ENCODE measurements at regions not wholly inside any gene's neighbourhood (a gene's known extent, or its start where the extent isn't known, plus 50 kb on each side); places are given as distances from the start of the nearest gene placed in this dataset.
A peak's percentile ranks its signal among the peaks of the same experiment; 100 is the strongest.

DNA sequence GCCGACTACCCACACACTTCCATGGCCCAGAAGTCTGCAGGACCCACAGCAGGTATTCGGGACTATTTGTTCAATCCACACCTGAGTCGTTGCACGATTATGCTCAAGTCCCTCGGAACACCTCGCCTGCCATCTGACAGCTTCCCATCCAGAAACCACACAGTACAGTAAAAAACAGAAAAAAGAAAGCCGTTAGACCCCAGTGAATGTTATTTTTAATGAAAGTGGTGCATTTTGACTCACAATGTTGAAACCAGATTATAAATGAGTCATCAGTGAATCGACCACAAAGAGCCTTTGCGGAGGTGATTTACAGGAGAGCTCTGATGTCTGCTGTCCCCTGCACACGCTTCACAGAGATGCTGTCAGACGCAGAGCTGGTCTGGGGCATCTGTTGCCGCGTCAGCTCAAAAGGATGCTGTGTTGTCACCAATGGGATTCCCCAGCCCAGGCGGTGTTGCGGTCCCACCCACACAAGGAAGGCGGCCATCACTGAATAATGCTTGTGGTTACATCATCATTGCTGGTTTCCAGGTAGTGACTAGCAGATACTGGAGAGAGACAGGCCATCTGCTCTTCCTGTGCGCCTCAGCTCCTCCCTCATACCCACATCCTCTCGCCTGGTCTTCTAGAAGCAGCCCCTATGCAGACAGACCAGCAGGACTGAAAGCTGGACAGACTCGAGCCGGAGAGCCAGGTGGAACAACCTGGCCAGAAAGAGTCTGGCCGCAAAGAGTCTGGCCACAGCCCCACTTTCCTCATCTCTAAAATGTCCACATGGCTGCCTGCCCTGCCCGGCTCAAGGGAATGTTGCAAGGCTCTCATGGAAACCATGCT is 116.8 kb downstream of the TOMM20 start (continued):
- TF ChIP-seq, protein P1, sequence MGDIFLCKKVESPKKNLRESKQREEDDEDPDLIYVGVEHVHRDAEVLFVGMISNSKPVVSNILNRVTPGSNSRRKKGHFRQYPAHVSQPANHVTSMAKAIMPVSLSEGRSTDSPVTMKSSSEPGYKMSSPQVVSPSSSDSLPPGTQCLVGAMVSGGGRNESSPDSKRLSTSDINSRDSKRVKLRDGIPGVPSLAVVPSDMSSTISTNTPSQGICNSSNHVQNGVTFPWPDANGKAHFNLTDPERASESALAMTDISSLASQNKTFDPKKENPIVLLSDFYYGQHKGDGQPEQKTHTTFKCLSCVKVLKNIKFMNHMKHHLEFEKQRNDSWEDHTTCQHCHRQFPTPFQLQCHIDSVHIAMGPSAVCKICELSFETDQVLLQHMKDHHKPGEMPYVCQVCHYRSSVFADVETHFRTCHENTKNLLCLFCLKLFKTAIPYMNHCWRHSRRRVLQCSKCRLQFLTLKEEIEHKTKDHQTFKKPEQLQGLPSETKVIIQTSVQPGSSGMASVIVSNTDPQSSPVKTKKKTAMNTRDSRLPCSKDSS (IDR thresholded peaks at IDR 0.05; ENCODE audit: low read depth, partially characterized antibody): no peak
- TF ChIP-seq TAF7 (tag; IDR thresholded peaks at IDR 0.05): no peak
- TF ChIP-seq, protein P2, sequence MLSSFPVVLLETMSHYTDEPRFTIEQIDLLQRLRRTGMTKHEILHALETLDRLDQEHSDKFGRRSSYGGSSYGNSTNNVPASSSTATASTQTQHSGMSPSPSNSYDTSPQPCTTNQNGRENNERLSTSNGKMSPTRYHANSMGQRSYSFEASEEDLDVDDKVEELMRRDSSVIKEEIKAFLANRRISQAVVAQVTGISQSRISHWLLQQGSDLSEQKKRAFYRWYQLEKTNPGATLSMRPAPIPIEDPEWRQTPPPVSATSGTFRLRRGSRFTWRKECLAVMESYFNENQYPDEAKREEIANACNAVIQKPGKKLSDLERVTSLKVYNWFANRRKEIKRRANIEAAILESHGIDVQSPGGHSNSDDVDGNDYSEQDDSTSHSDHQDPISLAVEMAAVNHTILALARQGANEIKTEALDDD (IDR thresholded peaks at IDR 0.05): peak; percentile 56; the same call in 1 of the 2 replicates
- 0 out of 2 replicates have a peak, but pooled peaks have one; percentile 7 for TF ChIP-seq MECOM (CRISPR knock-in tag; IDR thresholded peaks at IDR 0.05)
- no peak for TF ChIP-seq SLC30A9 (CRISPR knock-in tag; IDR thresholded peaks at IDR 0.05)
- no peak for TF ChIP-seq CBX2 (IDR thresholded peaks at IDR 0.05; ENCODE audit: insufficient read depth, low read length, poor library complexity, severe bottlenecking)
- TF ChIP-seq SMARCA5 (IDR thresholded peaks at IDR 0.05): no peak
- no peak for TF ChIP-seq CCNT2 (IDR thresholded peaks at IDR 0.05; ENCODE audit: borderline replicate concordance, extremely low read depth, insufficient read length, low read depth, low read length)
- no peak; the same call in none of the 2 replicates for TF ChIP-seq SOX6 (IDR thresholded peaks at IDR 0.05)
- TF ChIP-seq NBN (IDR thresholded peaks at IDR 0.05; ENCODE audit: low read depth): no peak
- TF ChIP-seq YY1 (IDR thresholded peaks at IDR 0.05; ENCODE audit: borderline replicate concordance in 1 of 3, control insufficient read depth in 1 of 3, extremely low read depth in 1 of 3, insufficient read depth in 3 of 3, insufficient read length in 1 of 3, insufficient replicate concordance in 2 of 3, low read depth in 1 of 3, low read length in 2 of 3): peak; percentile 32 to 88 (median 83)
- no peak for TF ChIP-seq ZNF239 (CRISPR knock-in tag; IDR thresholded peaks at IDR 0.05)
- TF ChIP-seq EWSR1 (IDR thresholded peaks at IDR 0.05; ENCODE audit: borderline replicate concordance, low read depth, partially characterized antibody): no peak
- TF ChIP-seq ETV1 (tag; conservative IDR thresholded peaks at IDR 0.05; ENCODE audit: low read depth): peak; percentile 67; the same call in 1 of the 2 replicates
- TF ChIP-seq, protein P3, sequence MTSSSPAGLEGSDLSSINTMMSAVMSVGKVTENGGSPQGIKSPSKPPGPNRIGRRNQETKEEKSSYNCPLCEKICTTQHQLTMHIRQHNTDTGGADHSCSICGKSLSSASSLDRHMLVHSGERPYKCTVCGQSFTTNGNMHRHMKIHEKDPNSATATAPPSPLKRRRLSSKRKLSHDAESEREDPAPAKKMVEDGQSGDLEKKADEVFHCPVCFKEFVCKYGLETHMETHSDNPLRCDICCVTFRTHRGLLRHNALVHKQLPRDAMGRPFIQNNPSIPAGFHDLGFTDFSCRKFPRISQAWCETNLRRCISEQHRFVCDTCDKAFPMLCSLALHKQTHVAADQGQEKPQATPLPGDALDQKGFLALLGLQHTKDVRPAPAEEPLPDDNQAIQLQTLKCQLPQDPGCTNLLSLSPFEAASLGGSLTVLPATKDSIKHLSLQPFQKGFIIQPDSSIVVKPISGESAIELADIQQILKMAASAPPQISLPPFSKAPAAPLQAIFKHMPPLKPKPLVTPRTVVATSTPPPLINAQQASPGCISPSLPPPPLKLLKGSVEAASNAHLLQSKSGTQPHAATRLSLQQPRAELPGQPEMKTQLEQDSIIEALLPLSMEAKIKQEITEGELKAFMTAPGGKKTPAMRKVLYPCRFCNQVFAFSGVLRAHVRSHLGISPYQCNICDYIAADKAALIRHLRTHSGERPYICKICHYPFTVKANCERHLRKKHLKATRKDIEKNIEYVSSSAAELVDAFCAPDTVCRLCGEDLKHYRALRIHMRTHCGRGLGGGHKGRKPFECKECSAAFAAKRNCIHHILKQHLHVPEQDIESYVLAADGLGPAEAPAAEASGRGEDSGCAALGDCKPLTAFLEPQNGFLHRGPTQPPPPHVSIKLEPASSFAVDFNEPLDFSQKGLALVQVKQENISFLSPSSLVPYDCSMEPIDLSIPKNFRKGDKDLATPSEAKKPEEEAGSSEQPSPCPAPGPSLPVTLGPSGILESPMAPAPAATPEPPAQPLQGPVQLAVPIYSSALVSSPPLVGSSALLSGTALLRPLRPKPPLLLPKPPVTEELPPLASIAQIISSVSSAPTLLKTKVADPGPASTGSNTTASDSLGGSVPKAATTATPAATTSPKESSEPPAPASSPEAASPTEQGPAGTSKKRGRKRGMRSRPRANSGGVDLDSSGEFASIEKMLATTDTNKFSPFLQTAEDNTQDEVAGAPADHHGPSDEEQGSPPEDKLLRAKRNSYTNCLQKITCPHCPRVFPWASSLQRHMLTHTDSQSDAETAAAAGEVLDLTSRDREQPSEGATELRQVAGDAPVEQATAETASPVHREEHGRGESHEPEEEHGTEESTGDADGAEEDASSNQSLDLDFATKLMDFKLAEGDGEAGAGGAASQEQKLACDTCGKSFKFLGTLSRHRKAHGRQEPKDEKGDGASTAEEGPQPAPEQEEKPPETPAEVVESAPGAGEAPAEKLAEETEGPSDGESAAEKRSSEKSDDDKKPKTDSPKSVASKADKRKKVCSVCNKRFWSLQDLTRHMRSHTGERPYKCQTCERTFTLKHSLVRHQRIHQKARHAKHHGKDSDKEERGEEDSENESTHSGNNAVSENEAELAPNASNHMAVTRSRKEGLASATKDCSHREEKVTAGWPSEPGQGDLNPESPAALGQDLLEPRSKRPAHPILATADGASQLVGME (CRISPR knock-in tag; IDR thresholded peaks at IDR 0.05): peak; percentile 68; the same call in 1 of the 2 replicates
- TF ChIP-seq, protein P4, sequence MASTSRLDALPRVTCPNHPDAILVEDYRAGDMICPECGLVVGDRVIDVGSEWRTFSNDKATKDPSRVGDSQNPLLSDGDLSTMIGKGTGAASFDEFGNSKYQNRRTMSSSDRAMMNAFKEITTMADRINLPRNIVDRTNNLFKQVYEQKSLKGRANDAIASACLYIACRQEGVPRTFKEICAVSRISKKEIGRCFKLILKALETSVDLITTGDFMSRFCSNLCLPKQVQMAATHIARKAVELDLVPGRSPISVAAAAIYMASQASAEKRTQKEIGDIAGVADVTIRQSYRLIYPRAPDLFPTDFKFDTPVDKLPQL (IDR thresholded peaks at IDR 0.05; ENCODE audit: extremely low read depth, insufficient read length): no peak
- TF ChIP-seq ESRRB (CRISPR knock-in tag; IDR thresholded peaks at IDR 0.05; ENCODE audit: borderline replicate concordance): no peak

Data from K562 (cell line).